CD14-positive monocyte (primary cell): ENCODE measurements at regions not wholly inside any gene's neighbourhood (a gene's known extent, or its start where the extent isn't known, plus 50 kb on each side); places are given as distances from the start of the nearest gene placed in this dataset.

Source experiments
- DNase-seq, 3 donors: peaks; one replicate each; pipeline ENCODE4 v3.0.0-alpha.2; 2011 to 2022
- H2AFZ ChIP-seq: 2 replicates; pipeline ENCODE4 v1.6.0; 2012; ENCODE audit warnings: mild to moderate bottlenecking, low read depth, low read length, inconsistent platforms; ENCODE audit not compliant: insufficient read depth, poor library complexity, severe bottlenecking
- H3K27ac ChIP-seq, 2 donors: 1 replicate in 1 of 2; 2 replicates in 1 of 2; pipeline ENCODE4 v1.5.1; 2012 to 2013; ENCODE audit warnings: low read length in 2 of 2, control low read depth in 1 of 2, inconsistent platforms in 1 of 2, low read depth in 1 of 2, mild to moderate bottlenecking in 1 of 2
- H3K27me3 ChIP-seq, 2 donors: one replicate each; pipeline versions ENCODE4 v1.6.0 to v1.6.1; 2011 to 2013; ENCODE audit warnings: low read length in 2 of 2; ENCODE audit not compliant: control insufficient read depth in 2 of 2, insufficient read depth in 2 of 2
- H3K36me3 ChIP-seq, 2 donors: replicated peaks in 1 of 2; 1 replicate in 1 of 2; 2 replicates in 1 of 2; pipeline versions ENCODE4 v1.5.1 to v1.6.1; 2012 to 2013; ENCODE audit warnings: low read length in 2 of 2, control low read depth in 1 of 2, inconsistent platforms in 1 of 2, mild to moderate bottlenecking in 1 of 2; ENCODE audit not compliant: insufficient read depth in 2 of 2, control insufficient read depth in 1 of 2
- H3K4me1 ChIP-seq, 2 donors: 1 replicate in 1 of 2; 2 replicates in 1 of 2; pipeline versions ENCODE4 v1.5.1 to v1.6.1; 2012 to 2013; ENCODE audit warnings: low read length in 2 of 2, control low read depth in 1 of 2, inconsistent platforms in 1 of 2, mild to moderate bottlenecking in 1 of 2, moderate library complexity in 1 of 2; ENCODE audit not compliant: insufficient read depth in 2 of 2, control insufficient read depth in 1 of 2
- H3K4me2 ChIP-seq: replicated peaks from 2 replicates; pipeline ENCODE3; 2012; ENCODE audit warnings: low read length, moderate library complexity, mild to moderate bottlenecking; ENCODE audit not compliant: poor library complexity, severe bottlenecking; ENCODE audit errors: extremely low read depth
- H3K4me3 ChIP-seq, 3 experiments: fragments of 200-600 bp in 1 of 3; sonication (generic) in 1 of 3; replicated peaks in 1 of 3; 1 replicate in 2 of 3; 2 replicates in 1 of 3; pipeline ENCODE4 v1.5.1; 2011 to 2013; ENCODE audit warnings: low read length in 3 of 3, mild to moderate bottlenecking in 3 of 3, control low read depth in 2 of 3, low read depth in 2 of 3, inconsistent platforms in 1 of 3, moderate library complexity in 1 of 3
- H3K79me2 ChIP-seq: 2 replicates; pipeline ENCODE4 v1.6.0; 2012; ENCODE audit warnings: mild to moderate bottlenecking, control low read depth, inconsistent platforms, low read length, moderate library complexity; ENCODE audit not compliant: insufficient read depth
- H3K9ac ChIP-seq: 2 replicates; pipeline ENCODE4 v1.6.0; 2017; ENCODE audit warnings: low read length, mild to moderate bottlenecking; ENCODE audit not compliant: insufficient read depth, poor library complexity, severe bottlenecking
- H3K9me3 ChIP-seq, 2 donors: replicated peaks in 1 of 2; 1 replicate in 1 of 2; 2 replicates in 1 of 2; pipeline versions ENCODE4 v1.5.1 to v1.6.1; 2012 to 2013; ENCODE audit warnings: low read length in 2 of 2, control low read depth in 1 of 2; ENCODE audit not compliant: control insufficient read depth in 1 of 2, insufficient read depth in 1 of 2
- H4K20me1 ChIP-seq: 2 replicates; pipeline ENCODE4 v1.6.0; 2012; ENCODE audit warnings: mild to moderate bottlenecking, low read length, control low read depth, moderate library complexity; ENCODE audit not compliant: insufficient read depth
- H3K27ac Mint-ChIP-seq, 7 donors: one replicate each; pipeline ENCODE4 v1.8.0; 2020; ENCODE audit warnings: mild to moderate bottlenecking in 7 of 7, mixed read lengths in 7 of 7, moderate library complexity in 6 of 7, inconsistent platforms in 2 of 7
- H3K27me3 Mint-ChIP-seq, 3 donors: one replicate each; pipeline ENCODE4 v1.8.0; 2021 to 2022; ENCODE audit warnings: low read depth in 3 of 3, mild to moderate bottlenecking in 3 of 3, mixed read lengths in 3 of 3, moderate library complexity in 3 of 3, inconsistent platforms in 1 of 3
- H3K36me3 Mint-ChIP-seq, 2 donors: one replicate each; pipeline ENCODE4 v1.8.0; 2020; ENCODE audit warnings: mixed read lengths in 2 of 2, inconsistent platforms in 1 of 2, mild to moderate bottlenecking in 1 of 2
- H3K4me1 Mint-ChIP-seq: one replicate; pipeline ENCODE4 v1.8.0; 2020; ENCODE audit warnings: mild to moderate bottlenecking, mixed read lengths
- H3K4me3 Mint-ChIP-seq, 2 donors: one replicate each; pipeline ENCODE4 v1.8.0; 2020; ENCODE audit warnings: mild to moderate bottlenecking in 2 of 2, mixed read lengths in 2 of 2, moderate library complexity in 1 of 2
- H3K9me3 Mint-ChIP-seq, 7 donors: one replicate each; pipeline ENCODE4 v1.8.0; 2020 to 2022; ENCODE audit warnings: mixed read lengths in 7 of 7, mild to moderate bottlenecking in 6 of 7, moderate library complexity in 6 of 7, inconsistent platforms in 2 of 7
- whole genome bisulfite sequencing: methylation state at CpG from one replicate; pipeline ENCODE4 v1.1.5; 2013; ENCODE audit warnings: missing lambda C conversion rate; ENCODE audit not compliant: insufficient coverage; 5-methylcytosine and 5-hydroxymethylcytosine counted together
- intact Hi-C, 2 donors: fragments of 100-400 bp; cut with micrococcal nuclease; formaldehyde crosslinking; loops; one replicate each; pipeline versions ENCODE4 v1.15.0 to v1.15.1; 2023
- TF ChIP-seq, protein P1 (sequence below): fragments of 200-600 bp; IDR thresholded peaks from one replicate; pipeline ENCODE4 v1.8.0; 2022; ENCODE audit warnings: antibody characterized with exemption, mild to moderate bottlenecking

DNA sequence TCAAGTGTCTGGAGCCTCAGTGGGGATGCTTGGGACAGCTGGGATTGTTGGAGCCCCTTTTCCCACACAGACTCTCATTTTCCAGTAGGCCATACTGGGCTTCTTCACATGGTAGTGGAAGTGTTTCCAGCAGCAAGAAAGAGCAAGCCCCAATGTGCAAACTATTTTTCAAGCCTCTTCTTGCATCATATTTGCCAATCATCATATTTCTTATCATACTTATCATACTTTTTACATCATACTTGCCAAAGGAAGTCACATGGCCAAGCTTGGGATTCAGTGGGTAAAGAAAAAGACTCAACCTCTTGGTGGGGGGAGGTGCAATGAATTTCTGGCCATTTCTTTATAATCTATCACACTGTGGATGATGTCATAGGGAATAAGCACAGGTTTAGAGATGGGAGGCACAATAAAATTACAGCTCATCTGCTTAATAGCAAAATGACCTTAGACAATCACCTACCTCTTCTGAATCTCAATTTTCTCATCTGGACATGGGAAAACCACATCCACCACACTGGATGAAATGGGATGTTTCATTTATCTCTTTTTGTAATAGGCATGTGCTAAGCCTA, 174.2 kb downstream of the MID1IP1 start:
- Mint-ChIP-seq H3K36me3 (peaks cover 0 to 2% of the 10 kb centered on the region in 2 donors), H3K4me3 (no peak overlapping the region), H3K9me3 (peaks cover 0 to 5% (median 0%) of the 10 kb centered on the region in 7 donors), H3K4me1 (no peaks in the 10 kb centered on the region), H3K27me3 (peaks cover 0 to 3% (median 2%) of the 10 kb centered on the region in 3 donors), H3K27ac (no peak overlapping the region)
- no peaks in the 10 kb centered on the region for H3K79me2 ChIP-seq
- H2AFZ ChIP-seq: no peak overlapping the region
- no peak overlapping the region for H3K9ac ChIP-seq
- H3K4me1 ChIP-seq: no peaks in the 10 kb centered on the region
- no peaks in the 10 kb centered on the region for H3K27me3 ChIP-seq
- H3K4me2 ChIP-seq: no peak overlapping the region
- H3K9me3 ChIP-seq: no peaks in the 10 kb centered on the region
- no peaks in the 10 kb centered on the region for H3K36me3 ChIP-seq
- intact Hi-C loops: no loop called here
- TF ChIP-seq, protein P1, sequence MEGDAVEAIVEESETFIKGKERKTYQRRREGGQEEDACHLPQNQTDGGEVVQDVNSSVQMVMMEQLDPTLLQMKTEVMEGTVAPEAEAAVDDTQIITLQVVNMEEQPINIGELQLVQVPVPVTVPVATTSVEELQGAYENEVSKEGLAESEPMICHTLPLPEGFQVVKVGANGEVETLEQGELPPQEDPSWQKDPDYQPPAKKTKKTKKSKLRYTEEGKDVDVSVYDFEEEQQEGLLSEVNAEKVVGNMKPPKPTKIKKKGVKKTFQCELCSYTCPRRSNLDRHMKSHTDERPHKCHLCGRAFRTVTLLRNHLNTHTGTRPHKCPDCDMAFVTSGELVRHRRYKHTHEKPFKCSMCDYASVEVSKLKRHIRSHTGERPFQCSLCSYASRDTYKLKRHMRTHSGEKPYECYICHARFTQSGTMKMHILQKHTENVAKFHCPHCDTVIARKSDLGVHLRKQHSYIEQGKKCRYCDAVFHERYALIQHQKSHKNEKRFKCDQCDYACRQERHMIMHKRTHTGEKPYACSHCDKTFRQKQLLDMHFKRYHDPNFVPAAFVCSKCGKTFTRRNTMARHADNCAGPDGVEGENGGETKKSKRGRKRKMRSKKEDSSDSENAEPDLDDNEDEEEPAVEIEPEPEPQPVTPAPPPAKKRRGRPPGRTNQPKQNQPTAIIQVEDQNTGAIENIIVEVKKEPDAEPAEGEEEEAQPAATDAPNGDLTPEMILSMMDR: no peak
- no peaks in the 10 kb centered on the region for H4K20me1 ChIP-seq
- no peak for DNase-seq
- H3K4me3 ChIP-seq: no peak overlapping the region
- H3K27ac ChIP-seq: no peak overlapping the region

DNA sequence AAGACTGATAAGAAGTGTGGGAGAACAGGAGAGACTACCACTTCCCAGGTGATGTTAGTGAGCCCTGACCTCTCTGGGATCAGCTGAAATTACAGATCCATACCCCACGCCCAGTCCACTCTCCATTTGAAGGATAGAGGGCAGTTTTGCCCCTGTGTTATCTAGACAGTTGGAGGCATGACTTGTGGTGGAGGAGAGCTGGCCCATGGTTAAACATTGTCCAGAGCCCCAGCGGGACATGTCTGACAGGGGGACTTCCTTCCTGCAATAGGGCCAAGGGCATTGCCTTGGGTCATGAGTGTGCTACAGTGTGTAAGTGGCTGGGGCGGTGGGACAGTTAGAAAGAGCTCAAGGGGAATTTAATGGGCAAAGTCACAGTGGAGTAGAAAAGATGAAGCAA, 181.1 kb downstream of the MID1IP1 start:
- Histone ChIP-seq H3K9ac (no peak overlapping the region), H3K4me3 (no peak overlapping the region), H3K36me3 (no peaks in the 10 kb centered on the region), H2AFZ (no peak overlapping the region), H4K20me1 (no peaks in the 10 kb centered on the region), H3K27ac (no peak overlapping the region), H3K9me3 (no peaks in the 10 kb centered on the region), H3K27me3 (peaks cover 0 to 2% of the 10 kb centered on the region in 2 donors), H3K79me2 (no peaks in the 10 kb centered on the region), H3K4me2 (no peak overlapping the region), H3K4me1 (peaks cover 0 to 5% of the 10 kb centered on the region in 2 donors)
- TF ChIP-seq, protein P1: no peak
- H3K9me3 Mint-ChIP-seq: no peaks in the 10 kb centered on the region
- 100% methylated on average over 1 of the region's 3 CpGs for WGBS
- peaks cover 10% of the 10 kb centered on the region for H3K4me1 Mint-ChIP-seq
- intact Hi-C loops: loop anchor here (10.0 kb wide), 3 partner anchors 162 to 218 kb away; partner anchors contain the start of gene MID1IP1 (in 1 of the 2)
- peak overlapping the region in 2 of 7 donors; percentile 11 to 21 for H3K27ac Mint-ChIP-seq
- DNase-seq: no peak
- H3K4me3 Mint-ChIP-seq: no peak overlapping the region
- H3K27me3 Mint-ChIP-seq: peaks cover 0 to 3% (median 2%) of the 10 kb centered on the region in 3 donors
- no peaks in the 10 kb centered on the region for H3K36me3 Mint-ChIP-seq
